ENCODE measurements at regions not wholly inside any gene's neighbourhood (a gene's known extent, or its start where the extent isn't known, plus 50 kb on each side); places are given as distances from the start of the nearest gene placed in this dataset.

- Mint-ChIP-seq H3K27me3 (ENCODE audit: low read depth, unreplicated experiment) (peaks cover 4% of the 10 kb centered on the region), H3K4me3 (ENCODE audit: unreplicated experiment) (no peak overlapping the region), H3K36me3 (ENCODE audit: low read depth, unreplicated experiment) (no peaks in the 10 kb centered on the region), H3K4me1 (ENCODE audit: low read depth, unreplicated experiment) (peaks cover 7% of the 10 kb centered on the region), H3K27ac (ENCODE audit: unreplicated experiment) (no peak overlapping the region), H3K9me3 (ENCODE audit: unreplicated experiment) (peaks cover 8% of the 10 kb centered on the region)
- TF ChIP-seq CTCF (IDR thresholded peaks at IDR 0.05; ENCODE audit: insufficient read depth, low read depth, low read length) (no peak), EZH2 (IDR thresholded peaks at IDR 0.05; ENCODE audit: insufficient read depth, low read length) (no peak)
- Histone ChIP-seq H3K27ac (ENCODE audit: low read depth, low read length) (no peak overlapping the region), H3K4me3 (ENCODE audit: insufficient read depth, low read depth, low read length) (no peak overlapping the region), H2AFZ (ENCODE audit: low read depth, low read length) (no peak overlapping the region), H3K4me1 (ENCODE audit: insufficient read depth, low read length) (no peaks in the 10 kb centered on the region), H3K36me3 (ENCODE audit: insufficient read depth, low read length) (no peaks in the 10 kb centered on the region), H4K20me1 (ENCODE audit: insufficient read depth, low read length) (no peaks in the 10 kb centered on the region), H3K79me2 (ENCODE audit: insufficient read depth, low read length) (no peaks in the 10 kb centered on the region), H3K4me2 (ENCODE audit: low read length) (no peak overlapping the region), H3K9ac (ENCODE audit: low read length) (no peak overlapping the region), H3K9me3 (ENCODE audit: insufficient read depth, low read depth, low read length) (peaks cover under 1% of the 10 kb centered on the region), H3K27me3 (ENCODE audit: insufficient read depth, low read length) (no peaks in the 10 kb centered on the region)
- FAIRE-seq (no peak), DNase-seq (ENCODE audit: low read depth) (no peak)
Observed at GRCh38 chr6:14447240-14447639, 329.7 kb downstream of the CD83 start.

DNA sequence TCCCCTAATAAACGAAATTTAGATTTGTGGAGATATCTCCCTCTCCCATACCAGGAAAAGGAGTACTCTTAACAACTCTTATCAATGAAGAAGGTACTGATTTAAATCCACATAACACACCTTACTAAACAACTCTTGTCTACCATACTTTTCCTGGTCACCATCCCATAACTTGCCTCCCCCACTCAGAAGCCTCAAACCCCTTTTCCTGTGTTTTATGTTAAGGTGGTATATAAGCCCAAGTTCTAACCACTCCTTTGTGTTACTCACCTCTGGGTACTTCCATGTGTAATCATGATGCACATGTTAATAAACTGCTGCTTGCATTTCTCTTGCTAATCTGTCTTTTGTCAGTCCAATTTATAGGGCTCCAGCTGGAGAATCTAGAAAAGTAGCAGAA lies 330.7 kb downstream of the CD83 start:
- Histone ChIP-seq H3K4me2 (ENCODE audit: low read length) (no peak overlapping the region), H2AFZ (ENCODE audit: low read depth, low read length) (no peak overlapping the region), H3K36me3 (ENCODE audit: insufficient read depth, low read length) (no peaks in the 10 kb centered on the region), H3K9ac (ENCODE audit: low read length) (no peak overlapping the region), H3K79me2 (ENCODE audit: insufficient read depth, low read length) (no peaks in the 10 kb centered on the region), H4K20me1 (ENCODE audit: insufficient read depth, low read length) (no peaks in the 10 kb centered on the region), H3K27me3 (ENCODE audit: insufficient read depth, low read length) (no peaks in the 10 kb centered on the region), H3K4me3 (ENCODE audit: insufficient read depth, low read depth, low read length) (no peak overlapping the region), H3K9me3 (ENCODE audit: insufficient read depth, low read depth, low read length) (no peaks in the 10 kb centered on the region), H3K27ac (ENCODE audit: low read depth, low read length) (no peak overlapping the region), H3K4me1 (ENCODE audit: insufficient read depth, low read length) (no peaks in the 10 kb centered on the region)
- no peaks in the 10 kb centered on the region for H3K36me3 Mint-ChIP-seq (ENCODE audit: low read depth, unreplicated experiment)
- DNase-seq (ENCODE audit: low read depth) (no peak), FAIRE-seq (no peak)
- TF ChIP-seq EZH2 (IDR thresholded peaks at IDR 0.05; ENCODE audit: insufficient read depth, low read length) = no peak
- no peak for TF ChIP-seq CTCF (IDR thresholded peaks at IDR 0.05; ENCODE audit: insufficient read depth, low read depth, low read length)
- H3K27me3 Mint-ChIP-seq (ENCODE audit: low read depth, unreplicated experiment) = peaks cover 5% of the 10 kb centered on the region
- no peak overlapping the region for H3K27ac Mint-ChIP-seq (ENCODE audit: unreplicated experiment)
- H3K4me3 Mint-ChIP-seq (ENCODE audit: unreplicated experiment) = no peak overlapping the region
- peaks cover 8% of the 10 kb centered on the region for H3K9me3 Mint-ChIP-seq (ENCODE audit: unreplicated experiment)
- H3K4me1 Mint-ChIP-seq (ENCODE audit: low read depth, unreplicated experiment) = peaks cover 7% of the 10 kb centered on the region

- no peak overlapping the region for H3K4me3 Mint-ChIP-seq (ENCODE audit: unreplicated experiment)
- H3K36me3 Mint-ChIP-seq (ENCODE audit: low read depth, unreplicated experiment) = no peaks in the 10 kb centered on the region
- DNase-seq (ENCODE audit: low read depth) (no peak), FAIRE-seq (no peak)
- H3K36me3 ChIP-seq (ENCODE audit: insufficient read depth, low read length) = no peaks in the 10 kb centered on the region
- H3K4me1 Mint-ChIP-seq (ENCODE audit: low read depth, unreplicated experiment) = peaks cover 7% of the 10 kb centered on the region
- TF ChIP-seq CTCF (IDR thresholded peaks at IDR 0.05; ENCODE audit: insufficient read depth, low read depth, low read length) (no peak), EZH2 (IDR thresholded peaks at IDR 0.05; ENCODE audit: insufficient read depth, low read length) (no peak)
- H2AFZ ChIP-seq (ENCODE audit: low read depth, low read length) = peak overlapping the region; percentile 37
- no peaks in the 10 kb centered on the region for H3K4me1 ChIP-seq (ENCODE audit: insufficient read depth, low read length)
- peaks cover 8% of the 10 kb centered on the region for H3K9me3 Mint-ChIP-seq (ENCODE audit: unreplicated experiment)
- H3K9me3 ChIP-seq (ENCODE audit: insufficient read depth, low read depth, low read length) = no peaks in the 10 kb centered on the region
- no peak overlapping the region for H3K9ac ChIP-seq (ENCODE audit: low read length)
- H3K4me2 ChIP-seq (ENCODE audit: low read length) = peak overlapping the region; percentile 12
- H4K20me1 ChIP-seq (ENCODE audit: insufficient read depth, low read length) = no peaks in the 10 kb centered on the region
- H3K27ac ChIP-seq (ENCODE audit: low read depth, low read length) = no peak overlapping the region
- no peak overlapping the region for H3K27ac Mint-ChIP-seq (ENCODE audit: unreplicated experiment)
- H3K27me3 Mint-ChIP-seq (ENCODE audit: low read depth, unreplicated experiment) = peaks cover 13% of the 10 kb centered on the region
- H3K4me3 ChIP-seq (ENCODE audit: insufficient read depth, low read depth, low read length) = no peak overlapping the region
- H3K27me3 ChIP-seq (ENCODE audit: insufficient read depth, low read length) = no peaks in the 10 kb centered on the region
- H3K79me2 ChIP-seq (ENCODE audit: insufficient read depth, low read length) = no peaks in the 10 kb centered on the region
Observed at GRCh38 chr6:14450133-14450504, 332.5 kb downstream of the CD83 start.
